GM21447 (cell line): ENCODE measurements at regions not wholly inside any gene's neighbourhood (a gene's known extent, or its start where the extent isn't known, plus 50 kb on each side); places are given as distances from the start of the nearest gene placed in this dataset.

Source experiments
- ATAC-seq: cut with Tn5 transposase; IDR thresholded peaks from one replicate; pipeline ENCODE4 v1.9.1; 2021; ENCODE audit not compliant: unreplicated experiment

DNA sequence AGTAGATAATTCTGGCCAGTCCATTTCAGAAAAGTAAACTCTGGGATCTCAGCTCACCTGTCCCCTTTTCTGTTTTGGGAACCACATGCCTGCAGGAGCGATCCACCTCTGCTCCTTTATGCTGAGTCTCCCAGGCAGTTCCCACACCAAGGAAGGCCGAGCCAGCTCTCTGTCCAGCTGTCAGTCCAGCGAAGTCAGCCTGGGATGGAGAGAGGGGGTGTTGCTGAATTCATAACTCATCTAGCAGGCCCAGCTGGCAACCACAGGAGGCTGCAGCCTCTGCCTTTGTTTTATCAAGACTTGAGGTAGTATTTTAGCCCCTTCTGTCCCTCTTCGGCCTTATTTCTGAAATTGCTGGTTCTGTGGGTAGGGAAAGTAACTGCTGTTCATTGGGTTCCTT lies 209.9 kb downstream of the ARL4C start:
- no peak for ATAC-seq

DNA sequence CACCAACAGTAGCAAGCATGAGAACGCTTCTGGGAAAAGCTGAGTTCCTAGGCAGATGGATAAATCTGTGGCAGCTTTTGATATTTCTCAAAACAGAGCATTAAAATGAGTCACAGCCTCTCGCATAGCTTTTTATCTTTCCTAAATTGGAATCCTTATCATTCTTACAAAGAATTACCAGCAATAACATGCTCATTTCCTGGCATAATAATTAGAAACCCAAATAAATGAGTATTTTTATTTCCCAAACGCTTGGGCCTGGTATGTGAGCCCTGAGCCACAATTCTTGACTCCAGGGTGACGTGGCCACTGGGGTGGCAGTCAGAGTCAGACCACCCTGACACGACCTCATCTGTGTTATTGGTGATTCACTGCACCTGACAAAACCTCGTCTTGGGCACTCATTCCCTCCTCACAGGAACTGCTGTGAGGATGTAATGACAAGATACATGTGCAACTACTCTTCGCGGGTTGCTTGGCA lies 210.7 kb downstream of the ARL4C start:
- no peak for ATAC-seq

DNA sequence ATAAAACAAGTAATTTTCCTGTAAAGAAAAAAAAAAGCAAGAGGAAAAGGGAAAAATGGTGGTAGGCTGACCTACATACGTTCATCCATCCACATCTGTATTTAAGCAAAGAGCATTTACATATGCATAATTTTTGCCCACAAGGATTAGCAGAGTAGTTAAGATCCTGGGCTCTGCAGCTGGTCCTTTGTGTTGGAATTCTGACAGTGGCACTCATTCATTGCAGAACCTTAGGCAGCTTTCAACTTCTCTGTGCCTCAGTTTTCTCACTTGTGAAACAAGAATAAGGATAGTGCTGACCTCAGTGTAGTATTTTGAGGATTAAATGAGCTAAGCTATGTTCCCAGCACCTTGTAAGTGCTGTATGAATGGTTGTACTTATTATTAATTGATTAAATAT lies 211.3 kb downstream of the ARL4C start:
- no peak for ATAC-seq

GRCh38 chr2:234279637-234280036 lies 217.2 kb downstream of the ARL4C start:
- no peak for ATAC-seq

- ATAC-seq, result no peak
These were observed 218.2 kb downstream of the ARL4C start for GRCh38 chr2:234278556-234279255.

DNA sequence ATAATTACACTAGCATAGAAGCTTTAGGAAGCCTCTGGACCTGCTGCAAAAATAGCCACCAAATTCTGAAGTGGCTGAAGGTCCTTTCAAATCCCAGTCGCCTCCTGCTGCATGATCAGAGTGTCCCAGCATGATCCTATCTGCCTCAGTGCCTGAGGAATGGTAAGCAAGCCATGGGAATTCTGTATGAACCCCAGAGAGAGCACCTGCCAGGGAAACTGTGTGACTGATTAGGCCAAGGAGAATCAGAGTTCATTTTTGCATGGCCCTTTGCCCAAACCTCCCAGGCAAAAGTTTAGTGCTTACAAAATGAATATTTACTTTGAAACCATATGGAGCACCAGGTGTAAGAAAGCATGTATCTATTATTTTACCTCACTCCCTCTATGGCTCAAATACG lies 221.4 kb downstream of the ARL4C start:
- ATAC-seq, result no peak

- no peak for ATAC-seq
These were observed 222.8 kb downstream of the ARL4C start for GRCh38 chr2:234273887-234274584.

- no peak for ATAC-seq
These were observed 221.8 kb downstream of the SPP2 start for GRCh38 chr2:234272069-234272850.

- no peak for ATAC-seq
These were observed 220.8 kb downstream of the SPP2 start for GRCh38 chr2:234271338-234271737.

DNA sequence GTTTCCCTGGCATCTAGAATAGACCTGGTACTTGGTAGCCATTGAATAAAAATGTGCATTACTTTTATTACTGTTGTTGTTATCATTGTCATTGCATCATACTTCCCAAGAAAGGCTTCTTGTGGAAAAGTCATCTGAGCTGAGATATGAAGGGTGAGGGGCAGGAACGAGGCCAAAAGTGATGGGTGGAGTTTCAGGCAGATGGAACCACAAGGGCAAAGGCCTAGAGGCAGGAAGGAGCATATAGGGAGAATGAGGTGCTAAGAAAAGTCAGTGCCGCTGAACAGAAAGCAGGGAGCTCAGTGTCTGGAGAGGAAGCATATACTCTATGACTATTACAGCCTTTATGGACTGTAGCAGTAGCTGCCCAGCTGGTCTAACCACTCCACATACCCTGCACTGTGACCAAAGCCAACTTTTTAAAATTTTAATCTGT lies 219.3 kb downstream of the SPP2 start:
- no peak for ATAC-seq

DNA sequence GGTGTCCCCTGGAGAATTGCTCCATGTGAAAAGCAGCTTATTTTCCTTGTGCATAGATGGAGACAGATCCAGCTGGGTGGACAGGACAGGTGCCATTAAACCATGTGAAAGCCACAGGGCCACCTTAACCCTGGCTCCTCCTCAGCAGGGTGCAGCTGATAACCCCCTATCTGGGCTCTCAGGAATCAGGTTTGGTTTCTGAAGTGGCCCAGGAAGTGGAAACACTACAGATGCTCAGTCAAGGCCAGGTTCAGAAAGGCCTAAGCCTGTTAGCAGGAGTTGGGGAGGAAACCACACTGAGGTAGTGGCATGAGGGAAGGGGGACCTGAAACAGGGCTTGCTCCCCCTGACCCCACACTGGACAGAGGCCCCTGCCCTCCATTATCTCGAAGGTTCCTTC lies 217.0 kb downstream of the SPP2 start:
- no peak for ATAC-seq

DNA sequence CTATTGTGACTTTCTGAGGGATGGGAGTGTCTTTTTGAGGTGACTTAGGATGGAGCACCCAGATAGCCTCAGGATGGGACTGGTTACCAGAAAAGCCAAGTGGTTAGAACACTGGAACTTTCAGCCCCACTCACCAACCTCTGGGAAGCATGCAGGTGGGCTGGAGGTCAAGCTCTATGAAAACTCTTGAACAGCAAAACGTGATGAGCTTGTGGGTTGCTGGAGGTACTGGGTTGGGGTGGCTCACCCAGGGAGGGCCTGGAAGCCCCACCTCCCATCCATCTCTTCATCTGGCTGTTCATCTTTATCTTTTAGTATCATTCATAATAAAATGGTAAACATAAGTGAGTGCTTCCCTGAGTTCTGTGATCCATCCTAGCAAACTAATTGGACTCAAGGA lies 216.4 kb downstream of the SPP2 start:
- no peak for ATAC-seq

GRCh38 chr2:234265206-234265605 lies 214.7 kb downstream of the SPP2 start:
- no peak for ATAC-seq

DNA sequence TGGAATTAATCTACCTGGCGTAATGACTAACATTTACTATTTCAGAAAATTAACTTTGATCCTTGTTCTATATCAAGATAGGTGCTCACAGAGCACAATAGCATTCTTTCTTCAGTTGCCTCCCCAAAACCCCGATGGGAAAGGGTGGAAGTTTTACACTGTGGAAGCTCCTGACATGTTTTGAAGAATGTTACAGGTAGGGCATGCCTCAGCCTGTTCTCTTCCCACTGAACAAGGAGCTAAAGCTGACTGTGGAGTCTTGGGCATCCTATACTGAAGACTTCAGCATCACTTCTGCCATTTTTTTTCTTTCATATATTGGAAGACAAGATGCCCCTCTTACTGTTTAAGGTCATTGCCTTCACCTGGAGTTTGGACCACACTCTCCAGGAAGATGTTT lies 211.2 kb downstream of the SPP2 start:
- ATAC-seq, result no peak

DNA sequence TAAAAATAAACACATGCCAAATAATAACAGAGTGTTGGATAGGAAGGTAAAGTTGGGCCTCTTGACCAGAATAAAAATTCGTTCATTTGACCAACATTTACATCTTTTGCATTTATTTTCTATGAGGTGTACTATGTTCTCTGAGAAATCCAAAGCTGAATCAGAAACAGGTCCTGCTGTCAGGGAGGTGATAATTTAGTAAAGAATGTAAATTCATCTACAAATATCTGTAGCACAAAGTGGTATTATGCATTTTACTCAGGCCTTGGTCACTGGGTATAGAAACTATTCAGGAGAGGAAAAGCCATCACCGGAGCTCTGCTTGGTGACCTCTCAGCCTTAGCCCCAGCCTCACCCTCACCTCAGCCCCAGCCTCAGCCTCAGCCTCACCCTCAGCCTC lies 208.9 kb downstream of the SPP2 start:
- no peak for ATAC-seq

DNA sequence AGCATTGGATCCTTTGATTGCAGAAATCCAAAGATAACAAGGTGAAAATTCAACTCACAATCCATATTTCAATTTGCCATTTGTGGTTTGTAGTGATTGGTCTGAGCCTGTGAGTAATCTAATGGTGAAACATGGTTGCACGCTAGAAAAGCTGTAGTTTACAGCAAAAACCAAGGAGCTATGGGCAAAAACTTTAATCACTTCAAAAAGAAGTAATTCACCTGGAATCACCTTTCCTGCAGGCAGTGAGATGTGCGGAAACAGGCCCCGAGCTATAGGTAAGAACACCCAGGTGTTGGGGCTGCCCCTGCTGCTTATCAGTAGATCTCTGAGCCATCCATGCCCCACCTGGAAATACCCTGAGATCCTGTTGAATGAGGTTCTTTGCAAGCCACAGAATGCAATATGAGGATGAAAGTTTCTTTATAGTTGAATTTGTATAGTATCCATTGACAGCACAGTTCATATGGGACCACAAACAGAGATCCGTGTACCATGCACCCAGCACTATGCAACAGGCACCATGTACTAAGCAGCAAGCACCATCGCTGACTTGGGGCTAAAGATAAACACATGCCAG lies 208.2 kb downstream of the SPP2 start:
- ATAC-seq, result no peak

GRCh38 chr2:234257859-234258561 lies 207.5 kb downstream of the SPP2 start:
- ATAC-seq, result no peak

- ATAC-seq, result no peak
These were observed 206.0 kb downstream of the SPP2 start for GRCh38 chr2:234256516-234256915.

- ATAC-seq, result no peak
These were observed 204.4 kb downstream of the SPP2 start for GRCh38 chr2:234254783-234255521.

DNA sequence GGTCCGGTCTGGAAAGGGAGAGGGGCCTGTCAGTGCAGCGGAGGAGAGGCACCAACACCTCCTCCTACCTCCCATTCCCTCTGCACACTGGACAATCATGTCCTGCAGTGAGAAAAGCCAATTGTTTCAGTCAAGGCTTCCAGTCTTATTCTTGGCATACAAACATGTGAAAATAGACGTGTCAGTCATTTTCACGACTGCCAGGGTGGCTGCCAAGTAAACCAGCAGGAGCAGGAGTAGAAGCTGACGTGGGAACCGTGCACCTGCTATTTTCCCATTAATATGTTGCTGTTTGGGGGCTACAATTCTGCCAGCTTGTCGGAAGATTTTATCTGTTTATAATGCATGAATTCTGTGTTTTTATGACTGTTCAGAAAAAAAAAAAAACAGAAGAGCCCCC lies 202.3 kb downstream of the SPP2 start:
- ATAC-seq, result no peak
